ENCODE measurements at regions not wholly inside any gene's neighbourhood (a gene's known extent, or its start where the extent isn't known, plus 50 kb on each side); places are given as distances from the start of the nearest gene placed in this dataset.

DNA sequence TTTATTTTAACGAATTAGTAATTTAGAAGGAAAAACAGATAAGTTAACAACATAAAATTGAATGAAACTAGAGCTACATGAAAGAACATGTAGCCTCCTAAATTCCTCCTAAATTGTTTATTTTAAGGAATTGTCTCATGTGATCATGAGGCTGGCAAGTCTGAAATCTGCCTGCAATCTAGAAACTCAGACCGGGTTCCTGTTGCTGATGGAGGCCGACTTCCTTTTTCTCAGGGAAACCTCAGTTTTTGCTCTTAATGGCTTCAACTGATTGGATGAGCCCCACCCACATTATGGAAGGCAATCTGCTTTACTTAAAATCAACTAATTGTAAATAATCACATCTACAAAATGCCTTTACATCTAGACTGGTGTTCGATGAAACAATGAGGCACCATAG, 205.0 kb upstream of the ADRA1D start:
- no peak overlapping the region for H3K4me3 ChIP-seq (ENCODE audit: low read depth, low read length)
- no peak for DNase-seq (ENCODE audit: low read depth)
- TF ChIP-seq CTCF (IDR thresholded peaks at IDR 0.05; ENCODE audit: low read depth, low read length, missing control alignments): no peak

- no peak overlapping the region for H3K4me3 ChIP-seq (ENCODE audit: low read depth, low read length)
- no peak for DNase-seq (ENCODE audit: low read depth)
- TF ChIP-seq CTCF (IDR thresholded peaks at IDR 0.05; ENCODE audit: low read depth, low read length, missing control alignments): no peak
Observed at GRCh38 chr20:4453359-4453758, 204.3 kb upstream of the ADRA1D start.

- DNase-seq (ENCODE audit: low read depth): no peak
- no peak for TF ChIP-seq CTCF (IDR thresholded peaks at IDR 0.05; ENCODE audit: low read depth, low read length, missing control alignments)
- no peak overlapping the region for H3K4me3 ChIP-seq (ENCODE audit: low read depth, low read length)
Observed at GRCh38 chr20:4451487-4452081, 202.5 kb upstream of the ADRA1D start.

GRCh38 chr20:4449957-4450715, 201.0 kb upstream of the ADRA1D start:
- DNase-seq (ENCODE audit: low read depth): no peak
- no peak overlapping the region for H3K4me3 ChIP-seq (ENCODE audit: low read depth, low read length)

DNA sequence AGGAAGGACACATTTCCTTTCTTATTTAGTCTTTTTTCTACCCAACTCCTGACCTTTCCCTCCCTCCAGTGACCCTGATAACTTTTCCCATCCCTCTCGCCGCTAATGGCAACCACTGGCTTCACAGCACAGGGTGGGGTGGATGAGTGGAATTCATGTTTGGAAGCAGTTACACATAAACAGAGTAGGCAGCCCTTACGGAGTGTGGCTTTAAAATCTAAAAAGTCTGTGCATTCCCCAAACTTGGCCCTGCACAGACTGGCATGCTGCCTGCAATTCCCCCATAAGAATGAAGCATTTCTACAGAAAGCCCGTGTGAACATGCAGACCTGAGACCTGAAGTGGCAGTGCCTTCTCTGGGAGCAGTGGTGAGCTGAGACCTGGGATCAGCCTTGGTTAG, 196.7 kb upstream of the ADRA1D start:
- DNase-seq (ENCODE audit: low read depth): no peak
- TF ChIP-seq CTCF (IDR thresholded peaks at IDR 0.05; ENCODE audit: low read depth, low read length, missing control alignments): no peak
- H3K4me3 ChIP-seq (ENCODE audit: low read depth, low read length): no peak overlapping the region

More at GRCh38 chr20:4449957-4450715, 201.0 kb upstream of the ADRA1D start:
- TF ChIP-seq CTCF (IDR thresholded peaks at IDR 0.05; ENCODE audit: low read depth, low read length, missing control alignments): no peak

GRCh38 chr20:4445331-4445730, 196.2 kb upstream of the ADRA1D start:
- no peak for DNase-seq (ENCODE audit: low read depth)
- no peak for TF ChIP-seq CTCF (IDR thresholded peaks at IDR 0.05; ENCODE audit: low read depth, low read length, missing control alignments)
- no peak overlapping the region for H3K4me3 ChIP-seq (ENCODE audit: low read depth, low read length)

DNA sequence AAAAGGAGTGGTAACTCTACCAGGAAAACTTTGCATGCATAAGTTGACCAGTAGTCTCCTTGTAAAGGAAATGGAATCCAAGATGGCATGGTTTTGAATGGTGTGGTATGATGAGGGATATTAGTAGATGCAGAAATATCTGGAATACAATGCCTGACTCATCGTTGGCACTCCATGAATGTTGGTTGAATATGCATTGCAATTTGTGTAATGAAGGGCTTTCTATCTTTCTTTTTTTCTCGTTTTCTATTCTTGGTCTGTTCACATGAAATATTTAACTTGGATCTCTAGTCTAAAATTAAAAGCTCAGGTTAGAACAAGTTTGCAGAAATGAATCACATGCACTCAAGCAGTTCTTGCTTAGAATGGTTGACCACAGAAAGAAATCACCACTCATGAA, 195.3 kb upstream of the ADRA1D start:
- TF ChIP-seq CTCF (IDR thresholded peaks at IDR 0.05; ENCODE audit: low read depth, low read length, missing control alignments): no peak
- DNase-seq (ENCODE audit: low read depth): no peak
- no peak overlapping the region for H3K4me3 ChIP-seq (ENCODE audit: low read depth, low read length)
